ENCODE measurements at regions not wholly inside any gene's neighbourhood (a gene's known extent, or its start where the extent isn't known, plus 50 kb on each side); places are given as distances from the start of the nearest gene placed in this dataset.
"Not testable (repeated sequence)": the region's sequence is repeated elsewhere in the genome, so short reads cannot be mapped to it uniquely, and the experiment has no call there.

DNA sequence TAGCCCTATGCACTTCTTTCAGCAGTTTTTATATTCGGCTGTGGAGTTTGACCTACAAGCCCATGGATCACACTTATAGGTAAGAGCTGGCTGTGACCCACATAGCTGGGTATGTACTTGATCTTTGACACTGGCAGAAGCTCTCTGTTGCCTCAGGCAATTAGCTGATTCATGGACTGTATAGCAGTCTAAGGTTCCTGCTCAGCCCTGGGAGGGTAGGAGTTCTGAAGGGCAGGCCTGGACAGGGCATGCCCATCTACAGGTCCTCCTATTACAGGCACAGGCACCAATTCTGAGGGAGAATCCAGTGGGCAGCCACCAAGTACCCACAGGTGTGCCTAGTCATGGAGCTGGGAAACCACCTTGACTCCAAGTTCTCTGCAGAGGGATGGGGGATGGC is 301.8 kb upstream of the GALNT5 start:
- no peak for FAIRE-seq

DNA sequence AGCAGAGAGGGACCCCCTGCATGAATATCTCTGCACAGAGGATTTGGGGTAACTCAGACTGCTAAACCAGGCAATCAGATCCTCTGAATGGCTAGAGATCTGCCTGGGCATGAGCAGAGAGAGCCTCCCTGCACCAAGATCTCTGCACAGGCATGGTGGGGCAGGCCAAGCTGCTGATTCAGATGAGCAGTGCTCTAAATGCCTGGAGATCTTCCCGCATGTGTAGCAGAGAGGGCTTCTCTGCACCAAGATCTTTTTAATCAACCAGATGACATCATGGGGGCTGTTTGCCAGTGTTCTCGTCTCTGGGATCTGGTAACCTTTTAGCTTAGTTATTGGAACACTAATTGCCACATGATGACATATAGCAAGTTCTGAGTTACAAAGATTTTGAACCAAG is 301.3 kb upstream of the GALNT5 start:
- no peak for FAIRE-seq

GRCh38 chr2:156958374-156958773 is 299.1 kb upstream of the GALNT5 start:
- FAIRE-seq: no peak

GRCh38 chr2:156959481-156959880 is 298.0 kb upstream of the GALNT5 start:
- FAIRE-seq: no peak

DNA sequence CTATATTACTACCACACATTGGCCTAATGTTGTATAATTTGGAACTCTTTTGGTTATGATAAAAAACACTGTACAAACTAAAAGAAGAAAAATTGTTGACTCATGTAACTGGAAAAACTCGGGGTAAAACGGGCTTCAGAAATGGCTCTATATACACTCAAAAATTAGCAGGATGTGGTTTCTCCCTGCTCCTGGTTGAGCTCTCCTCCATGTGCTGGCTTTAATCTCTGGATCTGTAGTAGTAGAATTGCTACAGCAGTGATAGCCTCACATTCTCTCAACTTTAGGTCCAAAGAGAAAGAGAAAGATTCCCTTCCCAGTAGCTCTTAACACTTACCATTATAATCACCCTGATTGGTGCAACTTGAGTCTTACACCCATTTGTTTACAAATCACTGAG is 274.9 kb upstream of the GALNT5 start:
- FAIRE-seq: no peak

DNA sequence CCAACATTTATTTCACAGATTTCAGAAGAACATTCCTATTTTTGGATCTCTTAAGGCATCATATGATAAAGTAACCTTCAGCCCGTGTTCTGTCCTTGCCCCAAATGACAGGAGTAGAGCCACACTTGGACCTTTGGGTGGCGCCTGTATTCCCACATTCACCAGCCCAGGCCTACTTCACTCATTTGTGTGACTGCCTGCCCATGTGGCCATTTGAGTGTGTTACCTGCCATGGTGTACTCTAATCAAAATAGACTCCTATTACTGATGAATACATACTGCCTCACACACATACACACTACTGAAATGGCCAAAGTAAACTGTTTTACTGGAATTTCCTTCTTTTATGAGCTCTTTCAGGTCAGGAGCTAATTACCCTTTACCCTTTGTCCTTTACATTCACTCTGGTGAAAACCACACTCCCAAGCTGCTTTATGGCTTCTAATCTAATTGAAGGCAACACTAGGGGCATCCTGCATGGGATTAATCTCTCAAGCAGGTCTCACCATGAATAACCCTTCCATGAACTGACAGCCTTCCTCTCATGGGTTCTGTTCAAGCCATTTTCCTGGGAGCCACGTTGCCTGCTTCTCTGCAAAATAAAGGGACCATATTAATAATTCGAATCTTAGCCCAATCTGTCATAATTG is 271.0 kb upstream of the GALNT5 start:
- FAIRE-seq: no peak

GRCh38 chr2:156999661-157000060 is 257.8 kb upstream of the GALNT5 start:
- FAIRE-seq: no peak

GRCh38 chr2:157004789-157005188 is 252.7 kb upstream of the GALNT5 start:
- FAIRE-seq: no peak

DNA sequence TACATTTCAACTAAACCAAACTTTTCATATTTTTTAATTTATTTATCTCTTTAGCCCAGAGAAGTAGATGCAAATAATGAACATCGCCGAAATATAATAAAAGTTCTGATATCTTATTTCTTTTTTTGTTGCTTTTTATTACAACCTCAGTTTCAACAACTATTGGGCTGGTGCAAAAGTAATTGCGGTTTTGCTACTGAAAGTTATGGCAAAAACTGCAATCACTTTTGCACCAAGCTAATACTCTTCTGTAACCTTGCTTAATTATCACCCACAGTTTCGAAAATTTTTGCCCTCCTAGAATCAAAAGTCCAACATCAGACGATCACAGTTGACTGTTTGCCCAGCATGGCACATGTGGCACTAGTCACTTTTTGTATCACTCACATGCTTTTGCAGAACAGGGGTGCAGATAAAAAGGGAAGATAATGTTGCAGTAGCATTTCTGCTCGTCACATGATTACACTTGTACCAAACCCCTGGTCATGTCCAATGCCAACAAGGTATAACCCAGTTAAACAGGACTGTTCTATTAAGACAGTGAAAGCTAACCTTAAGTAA is 242.4 kb upstream of the GALNT5 start:
- FAIRE-seq: no peak

GRCh38 chr2:157023264-157023663 is 234.2 kb upstream of the GALNT5 start:
- not testable (repeated sequence) for FAIRE-seq

DNA sequence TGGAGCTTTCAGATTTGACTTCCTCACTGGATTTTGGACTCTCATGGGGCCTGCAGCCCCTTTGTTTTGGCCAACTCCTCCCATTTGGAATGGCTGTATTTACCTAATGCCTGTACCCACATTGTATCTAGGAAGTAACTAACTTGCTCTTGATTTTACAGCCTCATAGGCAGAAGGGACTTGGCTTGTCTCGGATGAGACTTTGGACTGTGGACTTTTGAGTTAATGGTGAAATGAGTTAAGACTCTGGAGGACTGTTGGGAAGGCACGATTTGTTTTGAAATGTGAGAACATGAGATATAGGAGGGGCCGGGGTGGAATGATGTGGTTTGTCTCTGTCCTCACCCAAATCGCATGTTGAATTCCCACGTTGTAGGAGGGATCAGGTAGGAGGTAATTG is 233.4 kb upstream of the GALNT5 start:
- FAIRE-seq: no peak

DNA sequence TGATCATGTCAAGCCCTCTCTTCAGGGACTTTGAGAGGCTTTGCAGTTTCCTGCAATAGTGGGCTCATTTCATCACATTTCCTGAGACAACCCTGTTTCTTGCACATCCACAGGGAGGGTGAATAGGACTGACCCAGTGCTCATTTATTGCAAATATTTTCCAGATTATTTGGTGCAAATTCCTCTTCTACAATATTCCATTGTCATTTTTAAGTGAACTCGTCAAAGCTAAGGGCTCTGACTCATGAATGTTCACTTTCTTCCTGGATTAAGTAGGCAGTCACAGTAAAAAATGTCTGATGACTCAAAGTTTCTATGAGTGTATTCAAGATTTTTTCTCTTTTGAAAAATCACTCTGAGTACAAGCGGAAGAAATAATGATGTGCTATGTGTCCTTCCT is 225.5 kb upstream of the GALNT5 start:
- no peak for FAIRE-seq

GRCh38 chr2:157036726-157037125 is 220.8 kb upstream of the GALNT5 start:
- FAIRE-seq: no peak

DNA sequence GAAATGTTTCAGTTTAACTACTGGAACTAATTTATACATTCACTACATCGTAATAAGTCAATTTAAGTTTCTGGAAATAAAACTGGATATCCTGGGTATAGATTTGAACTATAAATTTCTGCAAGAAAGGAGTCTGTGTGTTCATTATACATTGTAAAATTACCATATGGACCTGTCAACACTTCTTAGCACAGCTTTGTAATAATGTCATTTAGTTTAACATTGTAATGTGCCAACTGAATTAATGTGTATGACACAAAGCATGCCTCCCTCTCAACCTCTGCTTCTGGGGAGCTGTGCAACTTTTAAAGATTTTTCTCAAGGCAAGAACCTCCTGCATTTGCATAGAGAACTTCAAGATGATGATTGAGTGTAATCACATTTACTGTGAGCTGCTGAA is 213.7 kb upstream of the GALNT5 start:
- FAIRE-seq: no peak

DNA sequence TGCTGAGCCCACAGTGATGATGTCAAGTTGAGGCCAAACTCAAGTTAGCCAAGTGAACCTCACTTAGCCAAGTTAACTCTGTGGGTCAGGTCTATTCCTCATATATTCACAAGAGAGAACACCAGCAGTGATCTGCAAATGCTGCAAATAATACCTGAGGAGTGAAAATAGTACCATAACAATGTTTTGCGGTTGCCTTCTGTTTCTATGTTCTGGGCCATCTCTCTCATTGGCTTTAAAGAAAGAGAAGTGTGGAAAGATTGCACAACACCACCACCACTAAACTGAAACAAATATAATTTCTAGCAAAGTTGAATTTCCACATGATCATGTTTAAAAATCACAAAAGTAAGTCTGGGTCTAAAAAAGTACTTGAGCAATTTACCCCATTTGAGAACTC is 211.1 kb upstream of the GALNT5 start:
- FAIRE-seq: no peak

GRCh38 chr2:157052685-157053224 is 204.8 kb upstream of the GALNT5 start:
- FAIRE-seq: no peak

DNA sequence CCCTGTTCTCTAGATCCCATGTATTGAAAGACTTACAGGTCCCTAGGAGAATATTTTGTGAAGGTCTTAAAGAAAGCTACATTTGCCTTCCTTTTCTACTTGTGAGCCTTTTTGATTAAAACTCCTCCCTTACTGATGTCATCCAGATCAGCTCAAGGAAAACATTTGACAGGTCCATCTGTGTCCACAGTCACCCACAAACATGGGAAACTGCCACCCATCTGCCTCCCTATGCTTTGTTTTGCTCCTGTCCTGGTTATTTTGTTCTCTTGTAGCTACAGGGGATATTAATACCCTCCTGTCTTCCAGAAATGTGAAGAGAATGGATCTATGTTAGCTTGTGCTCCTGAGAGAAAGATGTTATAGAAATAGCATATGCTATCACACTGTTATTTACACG is 203.6 kb upstream of the GALNT5 start:
- no peak for FAIRE-seq

DNA sequence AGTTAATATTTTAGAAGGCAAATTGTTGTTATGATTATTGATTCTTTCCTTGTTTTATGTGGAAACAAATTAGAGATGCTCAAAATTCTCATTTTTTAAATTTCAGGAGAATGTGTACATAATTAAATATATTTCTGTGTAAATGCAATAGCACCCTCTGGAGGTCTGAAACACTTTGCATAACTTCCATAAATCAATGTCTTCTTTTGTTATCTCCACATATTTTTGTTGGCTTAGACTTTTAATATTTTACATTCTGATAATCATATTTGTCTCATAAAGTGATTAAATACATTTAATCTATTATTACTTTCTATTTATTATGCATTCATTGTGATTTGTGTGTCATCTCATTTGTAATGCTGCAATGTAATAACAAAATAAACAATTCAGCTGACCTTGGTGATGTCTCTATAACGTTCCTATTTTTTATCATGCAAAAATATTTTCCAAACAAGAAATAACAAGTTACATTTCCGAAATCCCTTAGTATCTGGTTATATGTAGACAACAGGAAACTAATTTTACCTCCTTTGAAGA is 201.8 kb upstream of the GALNT5 start:
- FAIRE-seq: peak; percentile 95

GRCh38 chr2:157056200-157056676 is 201.3 kb upstream of the GALNT5 start:
- FAIRE-seq: no peak

DNA sequence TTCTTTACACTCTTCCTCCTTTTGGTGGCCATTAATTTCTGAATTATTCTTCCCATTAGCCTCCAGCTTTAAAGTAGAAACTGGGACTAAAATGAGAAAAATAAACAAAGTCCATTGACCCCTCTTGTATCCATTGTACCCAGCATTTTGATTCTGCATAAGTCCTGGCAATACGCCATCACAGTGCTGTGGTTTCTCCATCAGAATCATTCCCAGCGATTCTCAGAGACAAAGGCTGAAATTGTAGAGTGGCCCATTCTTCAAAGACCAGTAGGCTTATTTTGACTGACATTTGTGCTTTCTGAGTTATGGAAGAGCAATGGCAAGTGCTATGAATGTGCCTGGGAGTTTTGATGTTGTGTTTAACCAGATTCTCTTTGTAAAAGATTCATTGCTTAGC is 199.3 kb upstream of the GALNT5 start:
- FAIRE-seq: no peak

- no peak for FAIRE-seq
Measured at GRCh38 chr2:157059036-157059435, 198.5 kb upstream of the GALNT5 start.

DNA sequence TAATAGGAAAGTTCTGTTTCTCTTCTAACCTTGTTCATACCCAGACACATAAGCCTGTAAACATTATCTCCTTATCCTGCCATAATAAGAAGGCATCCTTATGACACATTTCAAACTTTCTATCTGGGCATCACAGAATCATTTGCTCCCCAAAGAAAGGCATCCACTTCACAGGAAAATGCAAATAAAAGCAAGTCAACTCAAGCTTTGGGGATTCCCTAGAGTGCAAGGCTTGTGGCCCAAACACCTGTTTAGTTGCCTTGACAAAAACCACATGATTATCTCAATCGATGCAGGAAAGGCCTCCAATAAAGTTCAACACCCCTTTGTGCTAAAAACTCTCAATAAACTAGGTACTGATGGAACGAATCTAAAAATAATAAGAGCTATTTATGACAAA is 195.7 kb upstream of the GALNT5 start:
- no peak for FAIRE-seq

DNA sequence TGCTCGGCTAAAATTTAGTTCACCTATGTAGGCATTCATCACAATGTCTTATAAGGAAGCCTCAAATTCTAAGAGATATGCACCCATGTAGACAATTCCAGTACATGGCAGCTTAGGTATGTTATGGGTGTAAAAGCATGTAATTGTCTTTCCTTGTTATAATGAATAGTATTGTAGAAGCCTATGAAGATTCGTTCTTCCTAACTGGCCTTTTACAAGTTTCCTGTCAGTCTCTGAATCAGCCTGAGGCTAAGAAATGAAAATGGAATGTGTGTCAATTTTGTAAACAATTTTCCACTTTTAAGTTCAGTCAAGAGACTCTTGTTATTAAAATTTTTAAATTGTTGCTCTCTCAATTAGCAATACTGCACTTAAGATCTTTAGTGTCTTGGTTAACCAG is 189.9 kb upstream of the GALNT5 start:
- FAIRE-seq: no peak

DNA sequence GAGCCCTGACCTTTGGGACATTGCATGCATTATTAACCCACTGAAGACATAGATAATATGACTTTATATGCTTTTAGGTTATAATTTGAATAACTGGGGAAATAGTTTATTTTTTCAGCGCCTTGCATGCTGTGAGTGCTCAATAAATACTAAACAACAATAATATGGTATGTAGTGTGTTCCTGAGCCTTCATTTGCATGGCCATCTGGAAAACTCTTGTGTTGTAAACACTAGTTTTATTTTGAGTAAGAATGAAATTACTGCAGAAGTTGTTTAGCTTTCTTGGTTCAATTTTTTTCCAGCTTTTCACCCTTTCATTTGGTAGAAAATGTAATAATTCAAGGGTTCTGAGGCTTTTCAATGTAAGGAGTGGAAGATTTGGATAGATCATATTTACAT is 189.3 kb upstream of the GALNT5 start:
- FAIRE-seq: no peak

- no peak for FAIRE-seq
Measured at GRCh38 chr2:157075924-157076323, 181.6 kb upstream of the GALNT5 start.

All from A204.1 (cell line).